HG03097 (cell line): ENCODE measurements at regions not wholly inside any gene's neighbourhood (a gene's known extent, or its start where the extent isn't known, plus 50 kb on each side); places are given as distances from the start of the nearest gene placed in this dataset.

Experiments used
- ATAC-seq: cut with Tn5 transposase; IDR thresholded peaks from one replicate; pipeline ENCODE4 v1.9.1; 2021; ENCODE audit not compliant: unreplicated experiment, low FRiP score

- no peak for ATAC-seq
Observed at GRCh38 chr9:20291201-20291600, 331.1 kb downstream of the MLLT3 start.

GRCh38 chr9:20290257-20290656 lies 332.0 kb downstream of the MLLT3 start:
- ATAC-seq = no peak

GRCh38 chr9:20289423-20290010 lies 332.8 kb downstream of the MLLT3 start:
- ATAC-seq = no peak

DNA sequence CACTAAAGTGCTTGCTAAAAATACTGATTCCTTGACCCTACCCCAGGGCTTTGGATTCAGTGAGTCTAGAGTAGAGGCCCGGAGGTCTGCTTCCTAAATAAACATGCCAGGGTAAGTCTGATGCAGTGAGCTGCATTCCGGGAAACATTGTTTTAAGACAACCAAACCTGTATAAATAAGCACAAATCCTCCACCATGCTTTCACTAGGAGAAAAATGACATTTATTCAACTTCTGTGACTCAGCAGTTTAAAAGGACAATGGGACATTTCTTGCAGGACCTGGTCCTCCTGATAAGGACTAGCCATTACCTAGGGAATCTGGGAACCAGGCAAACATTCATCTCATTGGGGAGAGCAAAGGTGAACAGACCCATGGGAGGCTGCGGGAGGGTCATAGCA lies 335.3 kb downstream of the MLLT3 start:
- no peak for ATAC-seq

DNA sequence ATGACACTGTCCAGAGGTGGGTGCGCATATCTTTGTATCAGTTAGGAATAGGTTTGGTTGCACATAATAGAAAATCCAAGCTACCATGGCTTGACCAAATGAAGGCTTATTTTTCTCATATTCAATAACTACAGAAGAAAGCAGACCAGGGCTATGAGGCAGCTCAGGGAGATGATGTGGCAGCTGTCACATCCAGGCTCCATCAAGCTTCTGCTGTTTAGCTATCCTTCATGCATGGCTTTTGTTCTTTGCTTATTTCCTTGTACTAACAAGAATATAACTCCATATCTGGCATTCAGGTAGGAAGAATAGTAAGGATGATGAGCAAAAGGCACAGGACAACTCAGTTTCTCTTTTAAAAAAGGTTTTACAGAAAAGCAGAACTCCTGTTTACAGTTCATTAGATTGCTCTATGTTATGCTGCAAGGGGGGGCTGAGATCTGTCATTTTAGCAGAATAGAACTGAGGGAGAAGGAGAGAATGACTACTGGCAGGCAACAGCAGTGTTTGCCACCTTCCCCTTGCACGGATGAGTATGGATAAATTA lies 336.1 kb downstream of the MLLT3 start:
- ATAC-seq = no peak

GRCh38 chr9:20284601-20285289 lies 337.6 kb downstream of the MLLT3 start:
- no peak for ATAC-seq

DNA sequence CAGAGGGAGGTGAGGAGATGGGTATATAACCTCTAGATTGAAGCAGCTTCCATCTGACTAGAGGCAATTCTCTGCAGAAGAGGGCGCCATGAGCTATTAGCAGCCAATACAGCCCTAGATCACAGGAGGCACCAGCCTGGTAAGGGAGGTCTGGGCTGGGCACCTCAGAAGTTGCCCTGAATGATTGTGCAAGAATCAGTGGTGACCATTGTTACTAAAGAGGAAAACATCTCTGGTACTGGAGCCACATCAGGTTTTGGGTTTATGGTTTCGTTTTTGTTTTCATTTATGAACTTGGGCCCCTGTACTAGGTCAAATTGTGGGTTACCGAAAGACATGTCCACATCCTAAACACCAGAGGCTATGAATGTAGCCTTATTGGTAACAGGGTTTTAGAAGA lies 342.0 kb downstream of the MLLT3 start:
- ATAC-seq = peak; percentile 83

- ATAC-seq = no peak
Observed at GRCh38 chr9:20276762-20277161, 345.5 kb downstream of the MLLT3 start.

GRCh38 chr9:20271723-20272122 lies 350.6 kb downstream of the MLLT3 start:
- no peak for ATAC-seq

- ATAC-seq = no peak
Observed at GRCh38 chr9:20271096-20271495, 351.2 kb downstream of the MLLT3 start.

- ATAC-seq = no peak
Observed at GRCh38 chr9:20270161-20270560, 352.1 kb downstream of the MLLT3 start.

GRCh38 chr9:20269620-20270019 lies 352.7 kb downstream of the MLLT3 start:
- no peak for ATAC-seq

DNA sequence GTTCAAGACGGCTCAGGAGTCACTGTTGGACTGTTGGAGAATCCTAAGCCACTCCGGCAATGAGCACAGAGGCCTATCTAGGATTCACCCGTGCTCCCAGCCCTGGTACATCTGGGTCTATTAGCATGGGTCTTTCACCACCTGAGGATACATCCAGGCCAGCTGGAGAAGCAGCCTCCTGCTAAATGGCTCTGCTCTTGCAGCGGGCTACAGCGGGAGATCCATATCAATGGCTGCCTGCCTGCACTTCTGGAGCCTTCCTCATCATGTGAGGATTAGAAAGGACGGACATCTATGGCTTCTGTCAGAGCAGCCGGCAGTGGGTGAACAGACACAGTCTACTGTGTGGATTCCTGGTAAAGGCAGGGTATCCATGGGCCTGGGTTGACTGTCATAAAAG lies 357.4 kb downstream of the MLLT3 start:
- no peak for ATAC-seq

DNA sequence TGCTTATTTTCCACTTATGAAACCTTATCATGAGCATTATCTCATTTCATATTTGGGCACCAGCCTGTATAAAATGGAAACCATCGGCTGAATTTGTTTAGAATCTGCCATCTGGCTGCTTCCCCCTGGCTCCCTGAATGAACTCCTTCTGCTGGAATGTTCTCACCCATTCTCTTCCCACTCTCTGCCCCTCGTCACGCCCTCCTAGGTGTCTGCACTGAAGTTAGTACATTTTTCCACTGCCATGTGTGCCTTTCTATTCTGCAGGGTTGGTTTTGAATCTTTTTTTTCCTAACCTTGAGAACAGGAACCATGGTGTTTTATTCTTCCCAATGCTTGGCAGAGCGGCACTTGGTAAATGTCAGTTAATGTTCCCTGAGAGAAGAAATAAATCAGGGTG lies 359.7 kb downstream of the MLLT3 start:
- ATAC-seq = no peak

GRCh38 chr9:20256284-20256948 lies 365.9 kb downstream of the MLLT3 start:
- no peak for ATAC-seq

- ATAC-seq = no peak
Observed at GRCh38 chr9:20255052-20255451, 367.2 kb downstream of the MLLT3 start.

GRCh38 chr9:20253635-20254034 lies 368.7 kb downstream of the MLLT3 start:
- ATAC-seq = no peak

DNA sequence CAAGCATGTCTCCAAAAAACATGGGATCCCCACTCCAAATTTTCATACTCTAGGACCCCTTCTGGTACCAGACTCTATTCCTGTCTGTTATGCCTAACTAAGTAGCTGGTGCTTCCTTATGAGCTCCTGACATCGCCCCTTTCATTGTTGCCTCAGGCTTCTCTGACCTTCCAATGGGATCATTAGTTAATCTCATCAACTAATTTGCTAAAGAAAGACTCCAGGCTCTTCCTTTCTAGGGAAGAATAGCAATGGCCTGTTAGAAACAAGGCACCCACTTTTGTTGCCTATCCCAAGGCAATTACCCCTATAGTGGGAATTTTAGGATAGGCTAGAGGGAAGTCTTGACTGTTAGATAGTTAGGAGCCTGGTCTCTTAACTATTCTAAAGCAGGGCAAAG lies 369.5 kb downstream of the MLLT3 start:
- no peak for ATAC-seq

- ATAC-seq = no peak
Observed at GRCh38 chr9:20250791-20251190, 371.5 kb downstream of the MLLT3 start.

GRCh38 chr9:20244271-20244670 lies 378.0 kb downstream of the MLLT3 start:
- no peak for ATAC-seq

DNA sequence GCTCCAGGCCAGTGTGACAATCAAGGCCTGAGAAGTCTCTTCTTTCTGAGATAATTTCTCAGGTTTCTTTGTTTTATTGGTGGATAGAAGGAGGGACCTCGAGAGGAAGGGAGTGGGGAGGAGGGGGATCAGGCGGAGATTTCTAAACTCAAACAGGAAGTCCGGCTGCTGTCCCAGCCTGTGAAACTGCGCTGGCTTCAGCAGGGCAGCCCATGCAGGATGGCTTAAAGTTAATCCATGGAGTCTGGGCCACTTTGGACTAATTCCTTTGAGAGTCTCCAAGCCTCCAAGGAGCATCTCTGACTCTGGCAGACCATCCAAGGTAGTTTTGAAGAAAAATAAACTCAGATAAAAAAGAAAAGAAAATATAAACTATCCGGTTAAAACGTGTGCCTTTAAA lies 378.5 kb downstream of the MLLT3 start:
- ATAC-seq = no peak
